Osteoblast (primary cell): ENCODE measurements at regions not wholly inside any gene's neighbourhood (a gene's known extent, or its start where the extent isn't known, plus 50 kb on each side); places are given as distances from the start of the nearest gene placed in this dataset.

Experiments used
- DNase-seq: peaks from one replicate; pipeline ENCODE4 v3.0.0; 2011; ENCODE audit warnings: low spot score, mixed read lengths; ENCODE audit not compliant: insufficient read length; ENCODE audit errors: missing footprints
- H2AFZ ChIP-seq: 2 replicates; pipeline ENCODE4 v1.6.0; 2011; ENCODE audit warnings: mild to moderate bottlenecking, low read length
- H3K27ac ChIP-seq: 2 replicates; pipeline ENCODE4 v1.5.1; 2011; ENCODE audit warnings: mild to moderate bottlenecking, low read depth, low read length, moderate library complexity
- H3K27me3 ChIP-seq: 2 replicates; pipeline ENCODE4 v1.6.0; 2012; ENCODE audit warnings: mild to moderate bottlenecking, control low read depth, inconsistent platforms, low read length, moderate library complexity; ENCODE audit not compliant: insufficient read depth
- H3K36me3 ChIP-seq: 2 replicates; pipeline ENCODE4 v1.5.1; 2011; ENCODE audit warnings: mild to moderate bottlenecking, low read length, control low read depth, moderate library complexity; ENCODE audit not compliant: insufficient read depth
- H3K4me1 ChIP-seq: 2 replicates; pipeline ENCODE4 v1.5.1; 2011; ENCODE audit warnings: mild to moderate bottlenecking, low read length, control low read depth, moderate library complexity; ENCODE audit not compliant: insufficient read depth
- H3K4me2 ChIP-seq: 2 replicates; pipeline ENCODE4 v1.6.0; 2011; ENCODE audit warnings: mild to moderate bottlenecking, low read length; ENCODE audit not compliant: insufficient read depth
- H3K4me3 ChIP-seq: fragments of 200-600 bp; sonication (generic); 3 replicates; pipeline ENCODE4 v1.5.1; 2012; ENCODE audit warnings: mild to moderate bottlenecking, low read length, inconsistent platforms; ENCODE audit not compliant: insufficient read depth
- H3K79me2 ChIP-seq: 2 replicates; pipeline ENCODE4 v1.6.0; 2012; ENCODE audit warnings: mild to moderate bottlenecking, low read length, control low read depth, inconsistent platforms; ENCODE audit not compliant: insufficient read depth
- H3K9me3 ChIP-seq: 2 replicates; pipeline ENCODE4 v1.5.1; 2011; ENCODE audit warnings: low read depth, low read length, control low read depth
- H4K20me1 ChIP-seq: 2 replicates; pipeline ENCODE4 v1.6.0; 2012; ENCODE audit warnings: mild to moderate bottlenecking, low read length, control low read depth; ENCODE audit not compliant: insufficient read depth
- TF ChIP-seq, protein P1 (sequence below): IDR thresholded peaks from 2 replicates; pipeline ENCODE4 v1.5.1; 2011; ENCODE audit warnings: mild to moderate bottlenecking, low read depth, low read length, moderate library complexity; ENCODE audit errors: extremely low read depth

DNA sequence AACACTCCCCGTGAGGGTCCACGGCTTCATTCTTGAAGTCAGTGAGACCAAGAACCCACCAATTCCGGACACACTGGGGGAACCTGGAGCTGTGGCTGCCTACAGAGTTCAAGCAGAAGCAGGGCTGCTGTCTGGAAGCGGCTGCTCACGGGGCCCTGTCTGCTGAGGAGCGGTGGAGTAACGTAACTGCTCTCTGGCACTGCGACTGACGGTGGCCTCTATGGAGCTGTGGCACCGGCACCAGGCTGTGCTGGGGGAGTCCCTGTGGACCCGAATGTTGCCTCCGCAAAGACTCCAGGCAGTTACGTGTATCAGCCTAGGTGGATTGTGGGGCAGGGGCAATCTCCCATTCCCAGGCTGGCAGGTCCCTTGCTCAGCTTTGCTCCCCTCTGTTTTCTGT is 703.3 kb upstream of the FRG1 start:
- TF ChIP-seq, protein P1, sequence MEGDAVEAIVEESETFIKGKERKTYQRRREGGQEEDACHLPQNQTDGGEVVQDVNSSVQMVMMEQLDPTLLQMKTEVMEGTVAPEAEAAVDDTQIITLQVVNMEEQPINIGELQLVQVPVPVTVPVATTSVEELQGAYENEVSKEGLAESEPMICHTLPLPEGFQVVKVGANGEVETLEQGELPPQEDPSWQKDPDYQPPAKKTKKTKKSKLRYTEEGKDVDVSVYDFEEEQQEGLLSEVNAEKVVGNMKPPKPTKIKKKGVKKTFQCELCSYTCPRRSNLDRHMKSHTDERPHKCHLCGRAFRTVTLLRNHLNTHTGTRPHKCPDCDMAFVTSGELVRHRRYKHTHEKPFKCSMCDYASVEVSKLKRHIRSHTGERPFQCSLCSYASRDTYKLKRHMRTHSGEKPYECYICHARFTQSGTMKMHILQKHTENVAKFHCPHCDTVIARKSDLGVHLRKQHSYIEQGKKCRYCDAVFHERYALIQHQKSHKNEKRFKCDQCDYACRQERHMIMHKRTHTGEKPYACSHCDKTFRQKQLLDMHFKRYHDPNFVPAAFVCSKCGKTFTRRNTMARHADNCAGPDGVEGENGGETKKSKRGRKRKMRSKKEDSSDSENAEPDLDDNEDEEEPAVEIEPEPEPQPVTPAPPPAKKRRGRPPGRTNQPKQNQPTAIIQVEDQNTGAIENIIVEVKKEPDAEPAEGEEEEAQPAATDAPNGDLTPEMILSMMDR, result no peak

DNA sequence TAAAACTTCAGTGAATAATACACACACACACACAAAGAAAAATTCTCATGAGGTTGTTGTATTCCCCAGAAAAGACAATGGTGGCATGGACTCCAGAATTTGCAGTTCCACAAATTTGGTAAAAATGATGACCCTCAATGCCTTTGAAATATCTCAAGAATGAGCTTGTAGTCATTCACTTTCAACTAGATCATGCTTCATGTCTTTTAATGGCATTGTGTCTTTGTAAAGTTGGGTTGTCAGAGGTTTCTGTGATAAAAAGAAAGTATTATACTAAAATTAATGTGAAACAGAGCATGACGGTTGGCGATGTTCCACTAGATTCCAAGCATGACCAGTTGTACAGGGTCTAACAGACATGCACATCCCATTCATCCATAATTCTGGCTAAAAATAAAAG is 685.0 kb upstream of the FRG1 start:
- Histone ChIP-seq H3K4me1 (no peaks in the 10 kb centered on the region), H2AFZ (no peak overlapping the region), H3K4me3 (no peak overlapping the region), H3K4me2 (no peak overlapping the region), H3K27ac (no peak overlapping the region), H3K27me3 (no peaks in the 10 kb centered on the region), H3K9me3 (no peaks in the 10 kb centered on the region), H4K20me1 (no peaks in the 10 kb centered on the region), H3K36me3 (no peaks in the 10 kb centered on the region), H3K79me2 (no peaks in the 10 kb centered on the region)
- DNase-seq, result no peak
- TF ChIP-seq, protein P1, result no peak

More for the DNA sequence above, 703.3 kb upstream of the FRG1 start:
- H3K79me2 ChIP-seq, result no peaks in the 10 kb centered on the region
- no peaks in the 10 kb centered on the region for H4K20me1 ChIP-seq
- no peak for DNase-seq
- H3K27me3 ChIP-seq, result no peaks in the 10 kb centered on the region
- H3K4me1 ChIP-seq, result no peaks in the 10 kb centered on the region
- H2AFZ ChIP-seq, result no peak overlapping the region
- no peaks in the 10 kb centered on the region for H3K36me3 ChIP-seq
- H3K4me3 ChIP-seq, result no peak overlapping the region
- H3K4me2 ChIP-seq, result no peak overlapping the region
- H3K27ac ChIP-seq, result no peak overlapping the region
- H3K9me3 ChIP-seq, result no peaks in the 10 kb centered on the region

DNA sequence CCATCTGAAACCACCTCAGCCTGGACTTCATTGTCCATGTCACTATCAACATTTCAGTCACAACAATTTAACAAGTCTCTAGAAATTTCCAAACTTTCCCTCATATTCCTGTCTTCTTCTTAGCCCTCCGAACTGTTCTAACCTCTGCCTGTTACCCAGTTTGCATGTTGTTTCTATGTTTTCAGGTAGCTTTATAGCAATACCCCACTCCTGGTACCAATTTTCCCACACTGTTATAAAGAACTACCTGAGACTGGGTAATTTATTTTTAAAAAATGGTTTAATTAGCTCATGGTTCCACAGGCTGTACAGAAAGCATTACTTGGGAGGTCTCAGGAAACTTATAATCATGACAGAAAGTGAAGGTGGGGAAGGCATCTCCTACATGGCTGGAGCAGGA is 679.2 kb upstream of the FRG1 start:
- TF ChIP-seq, protein P1, result no peak
- H3K79me2 ChIP-seq, result no peaks in the 10 kb centered on the region
- peaks cover 3% of the 10 kb centered on the region for H3K9me3 ChIP-seq
- no peaks in the 10 kb centered on the region for H3K27me3 ChIP-seq
- no peaks in the 10 kb centered on the region for H4K20me1 ChIP-seq
- DNase-seq, result no peak
- H3K27ac ChIP-seq, result no peak overlapping the region
- no peak overlapping the region for H2AFZ ChIP-seq
- H3K4me2 ChIP-seq, result no peak overlapping the region
- no peaks in the 10 kb centered on the region for H3K4me1 ChIP-seq
- H3K36me3 ChIP-seq, result no peaks in the 10 kb centered on the region
- H3K4me3 ChIP-seq, result no peak overlapping the region

DNA sequence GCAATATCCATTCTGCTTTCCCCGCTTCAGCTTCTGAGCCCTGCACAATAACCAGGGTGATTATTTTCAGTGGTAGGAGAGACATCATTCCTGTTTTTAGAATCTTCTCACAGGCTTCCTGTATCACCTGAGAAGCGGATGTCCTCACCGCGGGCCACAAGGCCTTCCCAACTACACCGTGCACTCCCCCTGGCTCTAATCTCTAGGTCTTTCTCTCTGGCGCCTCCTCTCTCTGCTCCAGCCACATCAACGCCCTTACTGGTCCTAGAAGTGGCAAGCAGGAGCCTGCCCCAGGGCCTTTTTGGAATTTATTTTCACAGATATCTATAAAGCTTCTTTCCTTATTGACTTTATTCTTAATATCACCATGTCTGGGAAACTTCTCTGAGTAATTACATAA is 675.2 kb upstream of the FRG1 start:
- no peak overlapping the region for H2AFZ ChIP-seq
- no peak overlapping the region for H3K4me2 ChIP-seq
- DNase-seq, result peak; percentile 32
- H3K9me3 ChIP-seq, result peaks cover 3% of the 10 kb centered on the region
- H3K4me1 ChIP-seq, result no peaks in the 10 kb centered on the region
- no peaks in the 10 kb centered on the region for H4K20me1 ChIP-seq
- no peaks in the 10 kb centered on the region for H3K79me2 ChIP-seq
- TF ChIP-seq, protein P1, result no peak
- H3K36me3 ChIP-seq, result no peaks in the 10 kb centered on the region
- no peak overlapping the region for H3K4me3 ChIP-seq
- H3K27ac ChIP-seq, result no peak overlapping the region
- no peaks in the 10 kb centered on the region for H3K27me3 ChIP-seq
